NCI-H510A (cell line): ENCODE measurements at regions not wholly inside any gene's neighbourhood (a gene's known extent, or its start where the extent isn't known, plus 50 kb on each side); places are given as distances from the start of the nearest gene placed in this dataset.
"Not testable (repeated sequence)": the region's sequence is repeated elsewhere in the genome, so short reads cannot be mapped to it uniquely, and the experiment has no call there.

Source experiments
- DNase-seq: peaks from one replicate; lab custom pipeline; 2025; lab: John Stamatoyannopoulos, UW

DNA sequence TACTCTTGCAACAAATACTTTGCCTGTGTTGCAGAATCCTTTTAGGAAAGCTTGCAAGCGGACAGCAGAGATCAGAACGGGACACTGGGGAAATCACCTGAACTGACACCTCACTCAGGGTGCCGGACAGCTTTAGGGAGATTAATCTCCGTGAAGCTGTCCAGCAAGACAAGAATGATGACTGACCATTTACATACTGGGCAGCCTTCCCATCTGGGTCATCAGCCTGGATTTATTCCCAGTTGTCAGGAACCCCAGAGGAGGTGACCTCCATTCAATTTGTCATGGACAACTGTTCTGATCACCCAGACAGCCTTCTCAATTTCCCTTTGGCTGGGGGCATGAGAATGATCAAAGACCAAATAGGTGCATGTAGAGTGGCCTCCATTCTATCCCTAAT, 93.0 kb upstream of the EGFL6 start:
- no peak for DNase-seq

- DNase-seq = no peak
Observed at GRCh38 chrX:13474164-13474516, 95.3 kb upstream of the EGFL6 start.

DNA sequence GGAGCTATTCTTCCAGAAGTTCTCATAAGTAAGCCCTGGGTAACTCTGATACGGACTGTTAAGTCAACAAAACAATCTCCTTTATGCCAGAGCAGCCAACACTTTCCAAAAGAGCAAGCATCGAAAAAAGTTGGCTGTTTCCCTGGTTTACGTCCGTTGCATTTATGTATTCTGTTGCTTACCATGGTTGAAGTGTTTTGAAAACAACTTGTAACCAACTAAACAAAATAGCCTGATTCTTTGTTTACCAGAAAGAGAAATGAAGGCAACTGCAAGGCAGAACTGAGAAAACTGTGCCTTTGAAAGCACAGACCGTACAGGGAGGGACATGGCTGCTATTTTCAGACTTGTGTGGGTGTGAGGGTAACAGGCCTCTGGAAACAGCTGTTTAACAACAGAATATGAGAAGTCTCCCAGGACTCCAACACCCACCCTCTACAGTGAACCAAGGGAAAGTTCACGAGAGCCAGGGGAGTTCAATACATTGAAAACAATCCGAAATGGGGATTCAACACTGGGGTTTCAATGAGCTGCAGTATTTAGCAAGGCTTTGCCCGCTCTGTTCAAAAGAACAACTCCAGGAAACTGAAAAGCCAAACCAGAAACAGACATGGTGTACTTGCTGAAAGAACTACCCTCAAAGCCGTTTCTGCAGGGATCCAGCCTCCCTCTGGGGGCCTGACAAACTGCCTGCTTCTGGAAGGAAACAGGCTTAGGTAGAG, 95.8 kb upstream of the EGFL6 start:
- DNase-seq = no peak

DNA sequence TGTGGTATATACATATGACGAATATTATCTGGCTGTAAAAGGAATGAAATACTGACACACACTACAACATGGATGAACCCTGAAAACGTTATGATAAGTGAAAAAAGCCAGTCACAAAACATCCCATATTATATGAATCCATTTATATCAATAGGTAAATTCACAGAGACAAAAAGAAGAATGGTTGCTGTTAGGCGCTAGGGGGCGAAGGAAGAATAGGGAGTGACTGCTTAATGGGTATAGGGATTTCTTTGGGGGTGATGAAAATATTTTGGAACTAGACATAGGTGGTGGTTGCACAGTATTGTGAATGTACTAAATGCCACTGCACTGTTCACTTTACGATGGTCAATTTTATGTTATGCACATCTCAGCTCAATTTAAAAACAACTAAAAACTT, 96.4 kb upstream of the EGFL6 start:
- DNase-seq = no peak

DNA sequence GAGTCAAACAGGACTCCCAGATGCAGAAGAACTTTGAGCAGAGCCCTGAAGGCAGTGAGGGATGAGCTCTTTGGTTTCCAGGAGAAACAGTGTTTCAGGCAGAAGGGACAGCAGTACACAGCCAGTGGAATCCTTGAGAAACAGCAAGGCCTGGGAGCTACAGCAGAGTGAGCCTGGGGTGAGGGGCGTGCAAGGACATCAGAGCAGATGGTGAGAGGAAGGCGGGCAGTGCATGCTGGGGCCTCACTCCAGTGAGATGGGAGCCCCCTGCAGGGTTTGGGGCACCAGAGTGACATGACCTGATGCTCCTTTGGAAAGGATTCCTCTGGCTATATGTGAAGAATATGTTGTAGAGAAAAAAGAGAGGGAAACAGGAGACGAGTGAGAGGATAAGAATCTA, 98.1 kb upstream of the EGFL6 start:
- no peak for DNase-seq

GRCh38 chrX:13470685-13470977, 98.8 kb upstream of the EGFL6 start:
- no peak for DNase-seq

DNA sequence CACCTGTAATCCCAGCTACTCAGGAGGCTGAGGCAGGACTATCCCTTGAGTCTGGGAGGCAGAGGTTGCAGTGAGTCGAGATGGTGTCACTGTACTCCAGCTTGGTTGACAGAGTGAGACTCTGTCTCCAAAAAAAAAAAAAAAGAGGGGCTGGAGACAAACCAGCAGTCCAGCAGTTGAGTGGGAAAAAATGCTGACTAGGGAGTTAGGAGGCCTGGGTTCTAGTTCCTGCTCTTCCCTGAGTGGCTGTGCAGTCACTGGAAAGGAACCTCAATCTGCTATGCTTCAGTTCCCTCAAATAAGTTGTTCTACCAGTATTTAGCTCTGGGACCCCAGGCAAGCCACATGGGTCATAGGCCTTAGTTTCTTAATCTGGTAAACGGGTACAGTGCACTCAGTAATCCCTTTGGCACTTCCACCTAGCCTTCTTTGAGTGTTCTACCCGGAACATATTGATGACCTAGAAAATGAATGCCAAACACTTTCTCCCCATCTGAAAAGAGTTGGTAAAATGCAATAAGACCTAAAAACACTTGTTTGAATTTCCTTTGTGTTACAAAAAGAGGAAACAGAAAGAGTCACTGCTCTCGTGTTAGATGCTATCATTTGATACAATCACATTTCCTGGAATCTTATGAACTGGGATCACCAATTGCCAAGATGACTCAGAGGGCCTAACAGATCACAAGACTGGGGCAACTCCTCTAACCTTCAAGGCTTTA, 99.3 kb upstream of the EGFL6 start:
- DNase-seq = no peak

DNA sequence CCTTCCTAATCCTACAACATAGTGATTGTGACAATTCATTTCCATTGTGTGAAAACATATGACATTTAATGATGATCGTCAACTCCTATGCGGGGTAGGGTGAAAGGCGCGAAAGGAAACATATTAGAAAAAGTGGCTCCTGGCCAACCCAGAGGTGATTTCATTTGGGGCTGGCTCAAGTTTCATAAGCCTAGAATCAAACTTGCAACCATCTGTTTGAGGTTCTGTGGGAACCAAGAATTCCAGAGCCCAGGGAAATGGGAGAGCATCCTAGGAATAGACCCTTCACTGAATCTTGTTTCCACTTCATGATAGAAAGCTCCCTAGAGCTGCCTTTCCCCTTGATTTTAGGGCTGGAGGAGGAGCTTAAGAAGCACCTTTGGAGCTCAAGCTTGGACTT, 101.3 kb upstream of the EGFL6 start:
- DNase-seq = no peak

- DNase-seq = no peak
Observed at GRCh38 chrX:13467243-13467642, 102.2 kb upstream of the EGFL6 start.

GRCh38 chrX:13464599-13465275, 104.7 kb upstream of the EGFL6 start:
- DNase-seq = no peak

GRCh38 chrX:13463608-13464007, 105.8 kb upstream of the EGFL6 start:
- DNase-seq = peak; percentile 76

DNA sequence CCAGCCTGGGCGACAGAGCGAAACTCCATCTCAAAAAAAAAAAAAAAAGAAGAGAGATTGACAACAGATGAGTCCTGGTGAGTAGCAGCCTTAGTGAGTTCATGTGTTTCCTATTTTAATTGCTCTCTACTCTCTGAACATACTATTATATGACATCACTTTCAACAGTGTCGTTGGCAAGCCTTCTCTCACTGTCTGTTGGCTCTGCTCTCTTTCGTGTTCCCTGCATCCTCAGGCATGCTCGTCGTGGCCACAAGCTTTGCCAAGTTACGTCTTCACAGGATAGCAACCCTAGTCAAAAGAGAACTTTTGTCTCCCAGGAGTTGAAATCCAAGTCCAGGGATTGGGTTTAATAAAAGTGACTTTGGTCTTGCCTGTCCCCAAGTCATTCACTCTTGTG, 117.1 kb upstream of the EGFL6 start:
- DNase-seq = no peak

DNA sequence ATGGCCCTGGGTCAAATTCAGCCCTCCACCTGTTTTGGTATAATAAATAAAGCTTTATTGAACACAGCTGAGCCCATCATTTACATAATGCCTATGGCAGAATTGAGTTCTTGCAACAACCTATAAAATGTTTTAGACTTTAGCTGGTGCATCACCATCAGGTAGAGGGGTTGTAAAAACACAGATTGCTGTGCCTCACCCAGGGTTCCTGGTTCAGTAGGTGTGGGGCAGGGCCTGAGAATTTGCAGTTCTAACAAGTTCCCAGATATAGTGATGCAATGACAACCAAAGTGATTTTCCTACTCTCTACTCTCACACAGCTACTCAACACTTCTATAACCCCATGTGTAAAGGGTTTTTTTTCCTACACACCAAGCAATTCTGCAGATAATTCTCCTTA, 120.0 kb upstream of the EGFL6 start:
- no peak for DNase-seq

GRCh38 chrX:13448941-13449340, 120.5 kb upstream of the EGFL6 start:
- no peak for DNase-seq

DNA sequence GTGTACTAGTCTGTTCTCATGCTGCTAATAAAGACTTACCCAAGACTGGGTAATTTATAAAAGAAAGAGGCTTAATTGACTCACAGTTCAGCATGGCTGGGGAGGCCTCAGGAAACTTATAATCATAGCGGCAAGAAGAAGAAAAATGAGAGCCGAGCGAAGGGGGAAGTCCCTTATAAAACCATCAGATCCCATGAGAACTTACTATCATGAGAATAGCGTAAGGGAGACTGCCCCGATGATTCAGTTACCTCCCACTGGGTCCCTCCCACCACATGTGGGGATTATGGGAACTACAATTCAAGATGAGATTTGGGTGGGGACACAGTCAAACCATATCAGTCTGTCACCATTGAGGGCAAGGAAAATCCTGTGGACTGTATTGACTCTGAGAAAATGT, 121.8 kb upstream of the ATXN3L start:
- not testable (repeated sequence) for DNase-seq

GRCh38 chrX:13440176-13440575, 120.3 kb upstream of the ATXN3L start:
- no peak for DNase-seq

DNA sequence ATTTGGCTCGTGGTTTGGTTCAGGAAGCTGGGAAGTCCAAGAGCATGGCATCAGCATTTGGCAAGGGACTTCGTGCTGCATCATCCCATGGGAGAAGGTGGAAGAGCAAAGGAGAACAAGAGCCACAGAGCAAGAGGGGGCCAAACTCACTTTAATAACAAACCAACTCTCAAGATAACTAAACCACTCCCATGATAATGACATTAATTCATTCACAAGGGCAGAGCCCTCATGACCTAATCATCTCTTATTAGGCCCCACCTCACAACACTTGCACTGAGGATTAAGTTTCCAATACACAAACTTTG, 113.4 kb upstream of the ATXN3L start:
- no peak for DNase-seq

GRCh38 chrX:13432414-13433297, 112.8 kb upstream of the ATXN3L start:
- DNase-seq = no peak

DNA sequence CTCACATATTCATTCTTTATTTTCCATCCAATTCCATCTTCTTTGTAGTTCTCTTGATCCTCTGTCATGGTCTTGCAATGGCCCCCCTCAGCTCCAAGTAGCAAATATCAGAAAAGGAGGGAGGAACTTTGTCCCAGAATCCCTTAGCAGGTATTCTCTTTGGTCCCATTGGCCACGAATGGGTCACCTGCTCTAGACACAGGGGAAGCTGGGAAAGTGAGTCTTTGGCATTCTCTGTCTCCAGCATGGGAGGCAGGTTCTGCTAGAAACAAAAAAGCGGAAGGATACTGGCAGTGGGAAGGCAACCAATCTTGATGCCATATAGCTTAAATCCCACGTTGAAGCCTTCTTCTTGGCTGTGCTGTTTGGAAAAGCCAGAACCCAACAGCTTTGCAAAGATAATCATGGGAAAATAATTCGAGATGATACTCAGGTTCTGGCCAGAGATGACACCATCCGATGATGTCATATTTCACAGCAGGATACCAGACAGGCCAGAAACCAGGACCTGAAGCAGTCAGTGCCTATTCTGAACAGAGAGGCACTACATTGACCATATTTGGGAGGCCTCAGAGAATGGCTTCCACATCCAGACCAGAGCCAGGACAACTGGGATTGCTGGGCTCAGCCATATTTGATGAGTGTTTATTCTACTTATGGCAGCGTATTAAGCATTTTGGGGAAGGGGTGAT, 110.4 kb upstream of the ATXN3L start:
- no peak for DNase-seq

DNA sequence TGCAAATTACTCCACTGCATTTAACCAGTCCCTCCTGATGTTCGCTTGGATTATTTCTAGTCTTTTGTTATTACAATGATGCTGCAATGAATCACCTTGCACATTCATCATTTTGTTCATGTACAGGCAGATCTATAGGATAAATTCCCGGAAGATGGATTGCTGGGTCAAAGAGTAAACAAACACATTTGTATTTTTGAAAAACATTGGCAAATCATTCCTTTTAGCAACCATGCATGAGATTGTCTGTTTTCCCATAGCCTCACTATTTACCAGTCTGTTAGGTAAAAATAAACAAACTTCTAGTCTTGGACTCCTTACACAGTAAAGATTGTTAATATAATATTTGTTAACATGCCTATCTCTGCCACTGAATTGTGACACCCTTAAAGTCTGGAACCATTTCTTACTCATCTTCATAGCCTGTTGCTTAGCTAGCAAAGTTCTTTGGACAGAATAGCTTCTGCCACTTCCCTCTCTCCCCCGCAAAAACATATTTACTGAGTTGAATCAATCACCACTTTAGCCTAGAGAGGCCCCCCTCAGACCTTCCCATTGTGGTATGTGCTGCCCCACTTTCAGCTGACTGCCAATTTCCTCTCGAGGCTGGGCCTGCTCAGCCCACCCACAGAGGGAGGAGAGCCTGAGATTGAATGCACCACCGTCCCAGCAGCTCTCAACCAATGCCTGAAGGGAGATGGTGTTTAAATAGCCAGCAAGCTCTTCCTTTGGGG, 108.4 kb upstream of the ATXN3L start:
- DNase-seq = no peak

DNA sequence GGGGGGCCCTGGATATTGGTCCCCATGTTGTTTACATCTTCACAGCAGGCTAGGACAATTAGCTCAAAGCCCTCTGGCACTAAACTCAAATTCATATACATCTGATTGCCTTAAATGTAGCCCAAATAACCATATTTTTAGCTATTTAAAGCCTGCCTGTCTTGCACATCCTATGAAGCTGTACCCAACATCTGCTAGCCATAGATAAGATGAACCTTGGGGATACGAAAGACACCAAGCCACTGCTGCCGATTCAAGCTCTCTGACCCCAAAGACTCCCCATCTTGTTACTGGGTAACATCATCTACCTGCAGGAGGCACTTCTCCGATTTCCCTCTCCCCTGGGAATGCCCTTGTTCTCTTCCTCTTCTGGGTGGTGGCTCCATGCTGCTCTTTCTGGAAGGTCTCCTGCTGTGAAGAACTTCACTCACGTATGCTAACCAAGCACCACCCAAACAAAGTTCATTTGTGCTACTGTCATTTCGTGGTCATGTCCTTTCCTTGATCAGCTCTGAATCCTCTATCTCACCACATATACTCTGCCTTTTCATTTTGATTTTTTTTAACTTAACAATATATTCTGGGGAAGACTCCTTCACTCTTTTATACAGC, 107.7 kb upstream of the ATXN3L start:
- DNase-seq = no peak
